ENCODE measurements at regions not wholly inside any gene's neighbourhood (a gene's known extent, or its start where the extent isn't known, plus 50 kb on each side); places are given as distances from the start of the nearest gene placed in this dataset.

DNA sequence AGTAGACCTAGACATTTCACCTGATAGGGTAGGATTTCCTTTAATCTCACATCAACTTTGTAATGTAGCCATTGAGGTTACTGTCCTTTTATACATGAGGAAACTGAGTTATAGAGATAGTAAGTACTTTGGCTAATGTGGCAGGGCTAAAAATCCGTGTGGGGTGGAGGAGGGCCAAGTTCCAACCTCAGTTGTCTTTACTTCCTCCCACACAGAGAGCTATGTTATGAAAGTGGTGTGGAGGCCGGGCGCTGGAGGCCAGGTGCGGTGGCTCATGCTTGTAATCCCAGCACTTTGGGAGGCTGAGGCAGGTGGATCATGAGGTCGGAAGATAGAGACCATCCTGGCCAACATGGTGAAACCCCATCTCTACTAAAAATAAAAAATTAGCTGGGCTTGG is 173.3 kb downstream of the PALM2AKAP2 start:
- DNase-seq: no peak

DNA sequence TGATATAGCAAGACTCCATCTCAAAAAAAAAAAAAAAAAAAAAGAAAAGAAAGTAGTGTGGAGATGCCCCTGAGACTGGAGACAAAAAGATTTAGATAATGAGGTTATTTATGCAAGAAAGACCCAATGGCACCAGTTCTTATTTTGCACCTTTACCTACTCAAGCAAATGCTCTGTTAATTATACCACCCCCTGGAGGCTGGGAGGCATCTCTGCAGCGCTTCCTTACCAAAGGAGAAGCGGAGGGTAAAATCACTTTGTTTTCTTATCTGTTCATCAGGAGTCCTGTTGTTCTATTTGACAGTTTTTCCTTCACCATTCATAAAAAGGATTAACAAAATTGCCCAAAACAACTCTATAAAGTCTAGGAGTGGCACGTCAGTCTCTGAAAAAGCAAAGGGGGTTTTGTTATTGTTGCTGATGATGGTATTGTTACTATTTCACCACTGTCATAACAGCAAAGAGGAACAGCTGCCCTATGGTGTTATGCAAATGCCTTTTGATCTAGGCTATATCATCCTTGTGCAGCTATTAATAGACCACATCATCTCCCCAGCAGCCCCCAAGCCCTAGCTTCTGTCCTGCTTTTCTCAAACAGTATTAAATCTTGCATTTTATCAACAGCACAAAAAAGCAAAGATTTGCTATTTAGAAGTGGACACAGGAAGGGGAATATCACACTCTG is 174.0 kb downstream of the PALM2AKAP2 start:
- no peak for DNase-seq

DNA sequence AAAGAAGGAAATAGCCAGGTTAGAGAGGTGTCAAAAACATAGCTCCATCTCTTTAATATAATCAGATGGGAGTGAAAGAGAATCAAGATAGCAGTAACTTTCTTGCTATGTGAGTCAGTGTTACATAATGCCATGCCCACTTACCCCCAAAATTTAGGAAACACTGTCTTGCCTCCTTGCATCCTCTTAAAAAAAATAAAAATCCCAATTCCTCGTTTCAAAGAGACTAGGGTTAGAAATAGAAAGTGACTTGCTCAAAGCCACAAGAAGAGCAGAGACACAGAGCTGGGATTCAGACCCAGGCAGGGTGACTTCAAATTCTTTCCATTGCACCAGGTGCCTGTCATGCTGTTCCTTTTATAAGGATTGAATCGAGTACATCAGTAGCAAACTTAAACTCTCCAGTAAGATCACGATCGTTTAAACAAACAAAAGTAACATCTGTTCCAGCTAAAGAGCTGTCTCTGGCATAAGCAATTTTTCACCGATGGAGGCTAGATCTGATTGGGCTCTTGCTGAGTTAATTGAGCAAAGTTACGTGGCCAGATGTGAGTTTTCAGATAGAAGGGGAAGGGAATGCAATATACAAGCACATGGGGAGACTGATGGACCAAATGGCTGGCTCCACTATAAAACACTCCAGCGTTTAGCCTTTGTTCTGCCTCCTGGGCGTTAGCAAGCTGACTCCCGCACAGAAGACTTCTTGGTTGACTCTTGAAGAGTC is 176.9 kb downstream of the PALM2AKAP2 start:
- DNase-seq: no peak

GRCh38 chr9:109959679-109960078 is 179.7 kb downstream of the PALM2AKAP2 start:
- no peak for DNase-seq

- no peak for DNase-seq
Measured at GRCh38 chr9:109961626-109962025, 181.6 kb downstream of the PALM2AKAP2 start.

DNA sequence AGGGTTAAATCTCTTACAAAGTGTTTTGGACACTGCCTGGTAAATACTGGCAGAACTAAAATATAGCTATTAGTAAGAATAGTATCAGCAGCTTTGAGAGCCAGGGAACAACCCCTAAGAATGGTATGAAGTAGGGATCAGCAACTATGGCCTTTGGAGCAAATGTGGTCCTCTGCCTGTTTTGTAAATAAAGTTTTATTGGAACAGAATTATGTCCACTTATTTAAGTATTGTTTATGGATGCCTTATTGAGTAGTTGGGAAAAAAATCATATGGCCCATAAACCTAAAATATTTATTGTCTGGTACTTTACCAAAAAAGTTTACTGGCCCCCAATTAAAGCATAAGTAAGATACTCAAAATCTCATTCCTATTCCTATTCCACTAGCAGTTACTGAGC is 182.2 kb downstream of the PALM2AKAP2 start:
- no peak for DNase-seq

DNA sequence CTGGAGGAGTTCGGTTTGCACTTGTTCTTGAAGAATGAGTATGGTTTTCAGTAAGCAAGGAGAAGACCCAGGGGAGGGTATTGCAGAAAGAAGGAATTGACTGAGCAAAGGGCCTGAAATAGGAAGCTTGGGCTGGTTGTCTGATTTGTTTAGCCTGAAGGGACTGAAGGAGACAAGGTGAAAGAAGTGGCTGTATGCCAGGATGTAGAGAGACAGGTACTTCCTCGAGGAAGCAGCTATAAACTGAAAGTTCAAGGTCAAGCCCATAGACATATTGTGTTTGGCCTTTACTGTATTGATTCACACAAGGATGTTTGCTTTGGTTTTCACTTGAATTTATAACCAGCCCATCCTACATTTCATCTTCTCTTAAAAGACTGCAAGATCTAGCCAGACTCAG is 183.1 kb downstream of the PALM2AKAP2 start:
- no peak for DNase-seq

- DNase-seq: no peak
Measured at GRCh38 chr9:109966643-109967368, 186.8 kb downstream of the PALM2AKAP2 start.

DNA sequence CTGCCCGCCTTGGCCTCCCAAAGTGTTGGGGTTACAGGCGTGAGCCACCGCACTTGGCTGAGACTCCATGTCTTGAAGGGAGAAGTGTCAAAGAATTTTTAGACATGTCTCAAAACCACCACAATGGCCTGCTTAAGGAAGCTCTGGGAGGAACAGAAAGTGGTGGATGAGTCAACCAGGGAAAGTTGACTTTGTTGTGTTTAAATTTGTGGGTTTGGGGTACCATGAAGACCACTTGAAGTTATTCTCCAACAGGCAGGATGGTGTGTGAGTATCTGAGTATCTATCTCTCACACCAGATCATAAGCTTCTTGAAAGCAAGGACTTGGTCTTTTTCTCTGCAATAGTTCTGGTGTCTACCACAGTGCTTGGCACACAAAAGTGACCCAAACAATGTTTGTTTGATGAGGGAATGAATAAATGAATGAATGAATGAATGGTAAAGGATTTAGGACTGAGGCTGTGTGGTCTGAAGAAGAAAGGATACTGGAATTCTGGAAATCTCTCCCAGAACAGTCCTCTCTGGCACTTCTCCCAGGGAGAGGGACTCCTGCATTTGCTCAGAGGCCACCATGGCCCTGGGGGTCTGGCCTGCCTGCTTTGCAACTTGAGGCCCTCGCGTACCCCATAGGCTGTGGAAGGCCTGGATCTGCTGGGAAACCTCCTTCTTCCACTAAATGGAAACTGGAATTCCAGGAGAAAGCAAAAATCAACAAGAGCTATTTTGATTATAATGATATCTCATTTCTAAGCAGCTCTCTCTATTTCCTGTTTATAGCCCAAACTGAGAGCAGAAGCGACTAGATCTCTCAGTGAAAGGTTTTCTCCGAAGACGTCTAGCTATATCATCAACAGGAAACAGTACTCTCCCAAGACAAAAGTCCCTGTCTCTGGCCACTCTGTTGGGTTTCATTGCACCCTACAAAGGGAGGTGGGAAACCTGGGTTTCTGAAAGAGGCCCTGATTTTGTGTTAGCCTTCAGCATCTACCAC is 187.9 kb downstream of the PALM2AKAP2 start:
- DNase-seq: no peak

- DNase-seq: no peak
Measured at GRCh38 chr9:109969011-109969410, 189.0 kb downstream of the PALM2AKAP2 start.

DNA sequence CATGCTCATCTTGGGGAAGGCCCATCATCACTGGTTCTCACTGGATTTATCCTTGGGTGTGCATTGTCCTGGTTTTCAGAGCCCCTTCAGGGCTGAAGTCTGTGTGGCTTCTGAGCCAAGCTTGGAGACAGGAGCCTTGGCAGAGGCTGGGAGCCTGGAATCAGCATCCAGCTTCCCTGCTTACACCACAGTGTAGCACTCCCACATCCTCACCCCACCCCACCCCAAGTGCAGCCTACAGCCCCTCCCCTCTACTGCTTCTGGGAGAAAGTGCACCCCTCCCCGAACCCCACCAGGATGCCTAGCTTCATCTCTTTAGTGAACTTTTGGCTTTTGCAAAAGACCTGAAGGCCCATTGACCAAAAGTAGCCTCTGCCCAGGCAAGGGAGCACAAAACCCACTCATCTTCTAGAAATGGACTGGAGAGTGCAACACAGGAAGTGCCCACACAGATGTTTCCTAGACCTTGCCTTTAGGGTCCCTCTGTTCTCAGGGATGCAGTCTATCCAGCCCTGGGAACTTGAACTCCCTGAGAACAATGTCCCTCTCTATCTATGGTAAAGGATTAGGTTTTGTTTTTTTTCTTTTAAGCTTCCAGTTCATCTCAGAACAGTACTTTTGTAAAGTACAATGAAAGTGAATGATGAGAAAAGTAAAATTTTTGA is 189.7 kb downstream of the PALM2AKAP2 start:
- DNase-seq: no peak

DNA sequence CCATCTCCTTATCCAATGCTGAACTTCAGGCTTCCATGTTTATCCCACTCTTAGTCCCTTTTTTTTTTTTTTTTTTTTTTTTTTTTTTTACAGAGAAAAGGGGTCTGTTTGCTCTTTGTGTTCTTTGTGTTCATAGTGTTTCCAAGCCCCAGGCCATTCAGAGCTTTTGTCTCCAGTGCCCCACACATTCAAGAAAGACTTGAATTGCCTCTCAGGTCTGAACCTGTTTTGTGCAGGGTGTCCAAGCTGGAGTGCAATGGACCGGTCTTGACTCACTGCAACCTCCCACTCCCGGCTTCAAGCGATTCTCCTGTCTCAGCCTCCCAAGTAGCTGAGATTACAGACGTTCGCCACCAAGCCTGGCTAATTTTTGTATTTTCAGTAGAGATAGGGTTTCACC is 191.2 kb downstream of the PALM2AKAP2 start:
- no peak for DNase-seq

DNA sequence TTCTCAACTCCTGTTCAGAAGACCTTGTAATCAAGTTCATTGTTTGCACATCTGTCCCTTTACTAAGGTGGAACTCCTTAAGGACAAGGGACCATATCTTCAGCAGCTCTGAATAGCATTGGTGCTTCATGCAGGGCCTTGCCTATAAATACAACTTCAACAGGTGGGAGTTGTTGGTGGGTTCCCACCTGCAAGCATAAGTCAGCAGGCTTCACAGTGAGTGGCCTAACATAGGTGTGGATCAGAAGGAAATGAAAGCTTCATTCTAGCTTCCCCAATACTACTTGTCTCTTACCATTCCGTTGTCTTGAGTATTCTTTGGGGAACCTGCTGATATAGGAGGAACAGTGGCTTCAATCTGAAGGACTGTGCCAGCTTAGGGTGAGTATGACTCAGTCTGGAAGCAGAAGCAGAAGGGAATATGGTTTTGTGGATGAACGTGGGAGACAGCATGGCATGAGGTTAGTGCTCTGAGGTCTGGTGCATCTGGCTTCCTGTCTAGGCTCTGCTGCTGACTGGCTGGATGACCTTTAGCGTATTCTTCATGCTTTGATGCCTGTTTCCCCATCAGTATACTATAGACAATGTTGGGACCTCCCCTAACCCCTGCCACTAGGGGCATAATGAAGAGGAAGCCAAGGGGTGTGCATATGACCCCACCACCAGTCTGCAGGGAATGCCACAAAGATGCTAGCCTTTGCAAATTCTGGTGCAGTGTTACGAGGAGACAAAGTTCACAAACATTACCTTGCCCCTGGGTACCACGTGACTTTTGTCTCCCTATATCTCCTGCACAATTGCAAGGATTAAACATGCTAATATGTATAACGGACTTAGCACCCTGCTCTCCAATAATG is 192.3 kb downstream of the PALM2AKAP2 start:
- no peak for DNase-seq

- DNase-seq: no peak
Measured at GRCh38 chr9:109973336-109973735, 193.3 kb downstream of the PALM2AKAP2 start.

DNA sequence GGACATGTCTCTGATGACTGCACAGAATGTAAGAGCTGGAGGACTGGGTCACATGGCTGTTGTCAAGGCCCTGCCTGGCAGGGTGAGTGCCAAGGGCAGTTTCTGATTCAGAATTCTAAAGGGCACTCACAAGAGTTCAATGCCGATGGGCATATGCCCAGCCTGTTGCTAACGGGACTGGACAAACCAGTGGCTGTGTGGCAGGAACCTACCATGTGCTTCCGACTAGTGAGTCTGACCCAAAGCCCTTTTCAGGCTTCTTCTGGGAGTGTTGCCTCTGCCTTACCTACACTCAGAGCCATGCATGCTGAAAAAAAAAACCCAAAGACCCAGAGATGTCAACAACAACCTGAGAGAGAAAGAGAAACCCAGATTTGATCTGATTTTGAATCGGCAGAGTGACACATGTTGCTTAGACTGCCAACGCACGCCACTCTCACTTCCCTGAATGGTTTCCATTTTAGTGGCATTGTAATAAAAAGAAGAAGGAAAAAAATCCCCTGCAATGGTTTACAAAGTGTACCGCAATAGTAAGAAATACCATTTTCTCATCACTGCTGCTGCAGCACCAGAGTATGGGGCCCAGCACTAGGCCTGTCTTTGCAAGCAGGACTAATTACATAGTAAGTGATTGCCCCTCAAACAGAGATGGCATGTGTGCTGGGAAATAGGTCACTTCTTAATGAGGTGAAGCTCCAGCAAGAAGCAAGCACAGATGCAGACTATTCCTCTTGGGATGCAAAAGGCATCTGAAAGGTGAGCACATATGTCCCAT is 194.3 kb downstream of the PALM2AKAP2 start:
- DNase-seq: no peak

- no peak for DNase-seq
Measured at GRCh38 chr9:109974918-109975276, 194.9 kb downstream of the PALM2AKAP2 start.

DNA sequence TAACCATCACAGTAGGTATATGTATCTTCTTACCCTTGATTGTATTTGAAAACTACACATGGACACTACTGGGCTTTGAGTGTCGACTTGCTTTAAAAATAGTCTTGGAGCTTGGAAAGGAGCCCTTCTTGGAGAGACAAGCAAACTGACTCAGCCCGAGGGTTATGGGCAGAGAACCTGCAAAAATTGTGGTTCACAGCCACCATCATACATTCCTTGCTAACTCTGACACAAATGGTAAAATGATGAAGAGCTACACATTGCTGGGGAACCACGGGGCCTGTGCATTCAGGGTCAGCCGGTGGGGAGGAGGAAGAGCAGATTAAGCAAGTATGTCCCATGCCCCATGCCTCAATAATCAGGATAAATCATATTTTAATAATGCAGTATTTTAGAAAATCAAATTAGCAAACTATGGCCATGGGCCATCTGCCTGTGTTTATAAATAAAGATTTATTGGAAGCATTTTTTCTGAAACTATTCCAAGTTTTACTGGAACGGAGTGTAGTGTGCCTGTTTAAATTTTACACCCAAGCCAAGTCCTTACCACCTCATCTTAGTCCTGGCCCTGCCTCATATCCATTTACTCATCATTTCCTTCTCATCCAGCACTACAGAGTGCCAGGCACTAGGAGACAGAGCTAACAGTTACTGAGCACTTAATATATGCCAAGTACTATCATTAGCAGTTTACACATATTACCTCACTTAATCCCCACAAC is 195.7 kb downstream of the PALM2AKAP2 start:
- DNase-seq: no peak

GRCh38 chr9:109976303-109976702 is 196.3 kb downstream of the PALM2AKAP2 start:
- no peak for DNase-seq

- DNase-seq: no peak
Measured at GRCh38 chr9:109977521-109977920, 197.5 kb downstream of the PALM2AKAP2 start.

- no peak for DNase-seq
Measured at GRCh38 chr9:109981091-109981490, 201.1 kb downstream of the PALM2AKAP2 start.
